T47D (cell line): ENCODE measurements at regions not wholly inside any gene's neighbourhood (a gene's known extent, or its start where the extent isn't known, plus 50 kb on each side); places are given as distances from the start of the nearest gene placed in this dataset.

Source experiments
- DNase-seq, 2 experiments: peaks; one replicate each; pipeline versions ENCODE4 v3.0.0 to v3.0.0-alpha.2; 2011 to 2012; ENCODE audit warnings: low read depth in 1 of 2, low spot score in 1 of 2
- JUND ChIP-seq: IDR thresholded peaks from 2 replicates; pipeline ENCODE4 v1.6.1; 2012; ENCODE audit warnings: low read depth
- in situ Hi-C: cut with HindIII; loops from 2 replicates; pipeline ENCODE4 v1.10.0; 2016; ENCODE audit warnings: low sequenced_read_pairs, low pct_unique_long_range_greater_than_20kb

- TF ChIP-seq JUND = no peak
- no peak for DNase-seq
- in situ Hi-C loops = no loop called here
Observed at GRCh38 chr1:67892476-67893125, 59.3 kb upstream of the GNG12 start.

DNA sequence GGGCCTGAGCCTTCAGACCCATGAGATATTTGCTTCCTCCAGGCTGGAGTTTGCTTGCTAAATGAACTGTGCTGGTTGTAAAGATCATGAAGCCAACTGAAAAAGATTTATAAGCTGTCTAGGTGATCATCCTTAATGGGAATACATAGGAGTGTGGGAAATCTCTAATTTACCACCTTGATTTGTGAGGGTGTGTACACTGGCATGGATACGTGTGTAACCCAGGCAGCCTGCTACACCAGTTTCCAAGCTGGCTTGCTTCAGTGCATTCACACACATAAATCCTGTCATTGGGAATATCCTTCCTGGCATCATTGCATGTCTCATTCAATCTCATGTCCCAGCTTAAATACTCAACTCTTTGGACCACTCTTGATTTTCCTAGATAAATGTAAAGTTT lies 57.6 kb upstream of the GNG12 start:
- in situ Hi-C loops = no loop called here
- no peak for TF ChIP-seq JUND
- DNase-seq = no peak

DNA sequence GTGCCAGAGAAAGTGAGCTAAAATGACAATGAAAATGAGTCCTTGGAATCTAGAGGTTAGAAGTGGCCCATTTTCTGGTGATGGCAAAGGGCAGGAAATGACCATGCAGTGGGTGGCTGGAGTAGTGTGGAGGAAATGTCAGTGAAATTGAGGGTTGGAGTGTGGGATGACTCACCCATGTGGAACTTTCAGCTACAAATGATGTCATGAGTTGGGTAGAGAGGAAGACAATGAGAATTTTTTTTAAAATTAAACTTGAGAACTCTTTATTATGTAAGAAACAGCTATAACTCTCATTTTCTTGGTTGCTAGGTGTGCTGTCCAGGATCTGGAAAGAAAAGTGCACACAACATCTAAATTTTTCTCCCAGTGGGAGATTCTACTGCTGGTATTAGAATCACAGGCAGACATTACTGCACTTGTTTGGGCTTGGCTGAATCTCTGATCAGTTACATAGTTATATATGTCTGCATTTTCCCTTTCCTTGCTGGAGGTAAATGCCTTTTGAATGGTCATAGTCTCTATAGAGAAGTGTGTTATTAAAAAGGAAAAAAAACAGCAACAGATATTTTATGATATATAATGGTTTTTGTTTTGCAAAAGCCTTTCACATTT lies 56.8 kb upstream of the GNG12 start:
- in situ Hi-C loops = no loop called here

GRCh38 chr1:67889466-67889865 lies 56.2 kb upstream of the GNG12 start:
- no peak for TF ChIP-seq JUND
- no peak for DNase-seq
- in situ Hi-C loops = no loop called here

More for the DNA sequence above, 56.8 kb upstream of the GNG12 start:
- no peak for TF ChIP-seq JUND
- DNase-seq = no peak

DNA sequence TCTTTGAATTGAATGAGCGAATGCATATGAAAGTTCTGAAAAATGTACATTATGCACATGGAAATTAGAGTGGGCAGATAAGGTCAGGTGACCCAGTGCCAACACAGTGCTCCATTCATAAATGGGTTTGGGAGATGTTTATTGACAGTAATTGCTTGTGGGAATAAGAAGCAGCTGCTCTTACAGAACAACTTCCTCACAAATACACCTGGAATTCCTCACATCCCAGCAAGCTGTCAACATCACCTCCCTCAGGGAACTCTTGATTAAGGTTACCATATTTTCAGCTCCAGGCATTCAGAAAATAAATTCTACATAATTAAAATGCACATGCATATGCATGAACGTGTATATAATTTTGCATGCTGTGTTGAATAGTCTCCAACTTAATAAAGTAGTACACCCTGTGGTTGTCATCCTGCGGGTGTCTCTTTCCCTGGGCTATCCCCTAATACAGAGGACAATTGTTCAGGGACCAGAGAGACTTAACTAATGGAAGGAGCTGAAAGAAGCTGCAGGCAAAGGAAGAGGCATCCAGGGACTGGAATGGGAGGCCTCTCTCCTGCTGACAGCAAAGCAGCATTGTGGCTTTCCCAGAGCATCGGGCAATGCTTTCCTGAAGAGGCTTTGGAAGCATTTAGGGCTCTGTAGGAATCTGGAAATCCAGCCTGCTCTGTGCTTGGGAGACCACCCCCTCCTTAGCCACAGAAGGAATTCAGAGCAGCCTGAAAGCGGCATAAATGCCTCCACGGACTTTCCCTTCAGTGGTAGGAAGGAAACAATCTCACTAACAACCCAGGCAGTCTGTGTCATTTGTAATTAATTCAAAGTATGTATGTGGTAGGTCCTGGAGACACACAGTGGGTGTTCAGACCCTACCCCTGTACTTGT lies 55.2 kb upstream of the GNG12 start:
- in situ Hi-C loops = no loop called here
- TF ChIP-seq JUND = no peak
- DNase-seq = no peak

GRCh38 chr1:67887146-67887545 lies 53.9 kb upstream of the GNG12 start:
- in situ Hi-C loops = no loop called here
- TF ChIP-seq JUND = no peak
- DNase-seq = no peak

DNA sequence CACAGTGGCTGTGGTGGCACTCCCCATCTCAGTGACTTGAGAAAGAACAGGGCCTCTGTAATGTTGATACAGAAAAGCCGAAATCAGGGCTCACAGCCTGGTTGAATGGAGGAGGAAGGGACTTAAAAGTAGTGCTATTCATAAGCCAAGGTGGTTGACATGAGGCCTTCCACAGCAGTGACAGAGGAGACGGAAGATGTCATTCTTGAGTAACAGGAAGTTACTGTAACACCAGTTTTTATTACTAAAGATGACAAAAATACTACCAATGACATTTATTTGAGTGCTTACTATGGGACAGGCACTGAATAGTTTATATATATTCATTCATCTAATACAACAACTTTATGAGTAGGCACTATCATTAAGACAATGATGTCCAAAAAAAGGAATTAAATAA lies 52.8 kb upstream of the GNG12 start:
- in situ Hi-C loops = no loop called here
- no peak for DNase-seq
- no peak for TF ChIP-seq JUND

GRCh38 chr1:67883069-67883468 lies 49.8 kb upstream of the GNG12 start:
- no peak for TF ChIP-seq JUND
- no peak for DNase-seq
- in situ Hi-C loops = no loop called here
